Caco-2 (cell line): ENCODE measurements at regions not wholly inside any gene's neighbourhood (a gene's known extent, or its start where the extent isn't known, plus 50 kb on each side); places are given as distances from the start of the nearest gene placed in this dataset.

Source experiments
- BruUV-seq: library from RNA; stranded (reverse); fragments of 400-500 nt; replicated peaks from 2 replicates; lab custom pipeline; 2021; lab: Mats Ljungman, UMichigan
- CTCF ChIA-PET: fragments of 300-600 bp; sonication (Branson Sonifier 250); formaldehyde crosslinking; loops from one replicate; lab custom pipeline; 2022; ENCODE audit warnings: antibody characterized with exemption; lab: Charles Lee
- POLR2A ChIA-PET: fragments of 300-600 bp; sonication (Branson Sonifier 250); formaldehyde crosslinking; loops from one replicate; lab custom pipeline; 2022; ENCODE audit warnings: antibody characterized with exemption; lab: Charles Lee
- DNase-seq, 2 experiments: peaks; one replicate each; pipeline versions ENCODE4 v3.0.0 to v3.0.0-alpha.2; 2020 to 2022
- H3K27me3 ChIP-seq: replicated peaks from 2 replicates; pipeline ENCODE4 v1.6.0; 2011; ENCODE audit warnings: low read length; ENCODE audit not compliant: control insufficient read depth, insufficient read depth
- H3K36me3 ChIP-seq: 2 replicates; pipeline ENCODE4 v1.5.1; 2011; ENCODE audit warnings: low read length; ENCODE audit not compliant: control insufficient read depth, insufficient read depth
- H3K4me1 ChIP-seq: fragments of 250-450 bp; sonication (Bioruptor Pico); 2 replicates; pipeline ENCODE4 v1.5.1; 2020; ENCODE audit warnings: mild to moderate bottlenecking
- H3K4me3 ChIP-seq: 2 replicates; pipeline ENCODE4 v1.5.1; 2011; ENCODE audit warnings: low read depth, mild to moderate bottlenecking, control low read depth, low read length
- H3K9me3 ChIP-seq: fragments of 250-450 bp; sonication (Bioruptor Pico); 2 replicates; pipeline ENCODE4 v1.5.1; 2020; ENCODE audit warnings: mild to moderate bottlenecking, moderate library complexity
- H3K27ac Mint-ChIP-seq: one replicate; pipeline ENCODE4 v1.8.0; 2022; ENCODE audit warnings: mixed read lengths; ENCODE audit not compliant: unreplicated experiment
- H3K27me3 Mint-ChIP-seq: one replicate; pipeline ENCODE4 v1.8.0; 2022; ENCODE audit warnings: mixed read lengths; ENCODE audit not compliant: insufficient read depth, unreplicated experiment
- H3K36me3 Mint-ChIP-seq: one replicate; pipeline ENCODE4 v1.8.0; 2022; ENCODE audit warnings: mild to moderate bottlenecking, mixed read lengths; ENCODE audit not compliant: insufficient read depth, unreplicated experiment
- H3K4me1 Mint-ChIP-seq: one replicate; pipeline ENCODE4 v1.8.0; 2022; ENCODE audit warnings: low read depth, mixed read lengths; ENCODE audit not compliant: unreplicated experiment
- H3K4me3 Mint-ChIP-seq: one replicate; pipeline ENCODE4 v1.8.0; 2022; ENCODE audit warnings: mild to moderate bottlenecking, moderate library complexity, mixed read lengths; ENCODE audit not compliant: unreplicated experiment
- H3K9me3 Mint-ChIP-seq: one replicate; pipeline ENCODE4 v1.8.0; 2022; ENCODE audit warnings: mixed read lengths; ENCODE audit not compliant: unreplicated experiment
- CTCF ChIP-seq, 2 experiments: fragments of 200-600 bp in 1 of 2; IDR thresholded peaks; 1 replicate in 1 of 2; 2 replicates in 1 of 2; pipeline versions ENCODE4 v1.5.1 to v1.8.0; 2011 to 2022; ENCODE audit warnings: antibody characterized with exemption in 1 of 2, control low read depth in 1 of 2, inconsistent platforms in 1 of 2, low read depth in 1 of 2, low read length in 1 of 2, mild to moderate bottlenecking in 1 of 2, moderate library complexity in 1 of 2; ENCODE audit not compliant: insufficient read depth in 1 of 2, severe bottlenecking in 1 of 2, unreplicated experiment in 1 of 2
- intact Hi-C: fragments of 100-400 bp; cut with micrococcal nuclease; formaldehyde crosslinking; loops from one replicate; pipeline ENCODE4 v1.10.0; 2022; ENCODE audit not compliant: unreplicated experiment

GRCh38 chr20:11492846-11493245 lies 424.8 kb upstream of the BTBD3 start:
- no peaks in the 10 kb centered on the region for H3K4me1 ChIP-seq
- no peaks in the 10 kb centered on the region for H3K27me3 ChIP-seq
- ChIA-PET POLR2A (no interaction called here), CTCF (no interaction called here)
- Mint-ChIP-seq H3K9me3 (no peaks in the 10 kb centered on the region), H3K27me3 (no peaks in the 10 kb centered on the region), H3K36me3 (no peaks in the 10 kb centered on the region), H3K4me3 (no peak overlapping the region), H3K4me1 (no peaks in the 10 kb centered on the region), H3K27ac (no peak overlapping the region)
- no peaks in the 10 kb centered on the region for H3K9me3 ChIP-seq
- no peak overlapping the region for H3K4me3 ChIP-seq
- no TSS peak for BruUV-seq
- DNase-seq = no peak
- intact Hi-C loops = no loop called here
- H3K36me3 ChIP-seq = no peaks in the 10 kb centered on the region
- TF ChIP-seq CTCF (IDR thresholded peaks at IDR 0.05; ENCODE audit: insufficient read depth in 1 of 2, low read depth in 1 of 2, low read length in 1 of 2, severe bottlenecking in 1 of 2, unreplicated experiment in 1 of 2) = no peak

GRCh38 chr20:11496380-11496779 lies 421.3 kb upstream of the BTBD3 start:
- no peak overlapping the region for H3K27ac Mint-ChIP-seq
- DNase-seq = no peak
- H3K4me1 Mint-ChIP-seq = no peaks in the 10 kb centered on the region
- H3K4me1 ChIP-seq = no peaks in the 10 kb centered on the region
- no peaks in the 10 kb centered on the region for H3K36me3 Mint-ChIP-seq
- no peaks in the 10 kb centered on the region for H3K27me3 Mint-ChIP-seq
- ChIA-PET POLR2A (no interaction called here), CTCF (no interaction called here)
- H3K36me3 ChIP-seq = no peaks in the 10 kb centered on the region
- BruUV-seq = no TSS peak
- intact Hi-C loops = no loop called here
- no peaks in the 10 kb centered on the region for H3K9me3 Mint-ChIP-seq
- no peaks in the 10 kb centered on the region for H3K9me3 ChIP-seq
- TF ChIP-seq CTCF (IDR thresholded peaks at IDR 0.05; ENCODE audit: insufficient read depth in 1 of 2, low read depth in 1 of 2, low read length in 1 of 2, severe bottlenecking in 1 of 2, unreplicated experiment in 1 of 2) = no peak
- no peak overlapping the region for H3K4me3 Mint-ChIP-seq
- no peaks in the 10 kb centered on the region for H3K27me3 ChIP-seq
- H3K4me3 ChIP-seq = no peak overlapping the region

- no peak for TF ChIP-seq CTCF (IDR thresholded peaks at IDR 0.05; ENCODE audit: insufficient read depth in 1 of 2, low read depth in 1 of 2, low read length in 1 of 2, severe bottlenecking in 1 of 2, unreplicated experiment in 1 of 2)
- H3K36me3 Mint-ChIP-seq = no peaks in the 10 kb centered on the region
- no peak overlapping the region for H3K27ac Mint-ChIP-seq
- H3K4me1 Mint-ChIP-seq = no peaks in the 10 kb centered on the region
- Histone ChIP-seq H3K4me1 (no peaks in the 10 kb centered on the region), H3K27me3 (no peaks in the 10 kb centered on the region), H3K4me3 (no peak overlapping the region), H3K9me3 (no peaks in the 10 kb centered on the region), H3K36me3 (no peaks in the 10 kb centered on the region)
- intact Hi-C loops = no loop called here
- no peaks in the 10 kb centered on the region for H3K27me3 Mint-ChIP-seq
- no TSS peak for BruUV-seq
- H3K9me3 Mint-ChIP-seq = peaks cover under 1% of the 10 kb centered on the region
- no peak overlapping the region for H3K4me3 Mint-ChIP-seq
- no peak for DNase-seq
- ChIA-PET CTCF (no interaction called here), POLR2A (no interaction called here)
These were observed 420.1 kb upstream of the BTBD3 start for GRCh38 chr20:11497545-11497944.
